ENCODE measurements at regions not wholly inside any gene's neighbourhood (a gene's known extent, or its start where the extent isn't known, plus 50 kb on each side); places are given as distances from the start of the nearest gene placed in this dataset.

DNA sequence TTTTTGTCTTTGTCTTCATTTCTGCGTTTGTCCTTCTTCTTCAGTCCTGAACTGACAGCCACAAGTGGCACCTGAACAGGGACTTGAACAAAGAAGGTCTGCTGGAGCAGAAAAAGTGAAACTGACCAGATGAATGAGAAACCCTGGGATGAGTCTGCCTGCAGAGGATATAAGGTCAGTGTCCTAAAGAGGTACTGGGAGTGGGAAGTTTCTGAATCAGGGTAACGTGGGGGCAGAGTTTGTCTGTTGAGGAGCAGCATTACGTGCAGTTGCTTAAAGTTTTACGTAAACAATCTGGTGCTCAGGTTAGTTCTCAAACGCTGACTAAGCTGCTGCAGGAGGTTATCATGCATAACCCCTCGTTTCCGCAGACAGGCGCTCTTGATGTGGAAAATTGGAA, 2057.6 kb downstream of the TP53TG3F start:
- no peak for TF ChIP-seq EZH2 (IDR thresholded peaks at IDR 0.05; ENCODE audit: borderline replicate concordance, low read length)
- no peak for TF ChIP-seq CTCF (IDR thresholded peaks at IDR 0.05; ENCODE audit: low read length)
- Histone ChIP-seq H3K27me3 (ENCODE audit: insufficient read depth, low read length) (no peaks in the 10 kb centered on the region), H2AFZ (ENCODE audit: low read length) (no peak overlapping the region), H3K36me3 (ENCODE audit: insufficient read depth, low read length) (no peaks in the 10 kb centered on the region), H3K9ac (ENCODE audit: low read length) (no peak overlapping the region), H3K9me2 (ENCODE audit: low read depth, low read length) (no peaks in the 10 kb centered on the region), H3K4me2 (ENCODE audit: low read length) (no peak overlapping the region), H3K4me1 (ENCODE audit: insufficient read depth, low read length, severe bottlenecking) (no peaks in the 10 kb centered on the region), H3K9me3 (ENCODE audit: low read length) (no peaks in the 10 kb centered on the region), H4K20me1 (ENCODE audit: insufficient read depth, low read length) (no peaks in the 10 kb centered on the region), H3K4me3 (ENCODE audit: low read depth, low read length, poor library complexity, severe bottlenecking) (no peak overlapping the region), H3F3A (ENCODE audit: insufficient read depth, low read length) (no peaks in the 10 kb centered on the region), H3K79me2 (ENCODE audit: insufficient read depth, low read length) (no peaks in the 10 kb centered on the region), H3K27ac (ENCODE audit: low read depth, low read length, poor library complexity, severe bottlenecking) (no peak overlapping the region)

- Histone ChIP-seq H3K4me3 (ENCODE audit: low read depth, low read length, poor library complexity, severe bottlenecking) (no peak overlapping the region), H3K9me3 (ENCODE audit: low read length) (no peaks in the 10 kb centered on the region)
- TF ChIP-seq EZH2 (IDR thresholded peaks at IDR 0.05; ENCODE audit: borderline replicate concordance, low read length), result no peak
- no peak for TF ChIP-seq CTCF (IDR thresholded peaks at IDR 0.05; ENCODE audit: low read length)
These were observed 2064.6 kb downstream of the TP53TG3F start for GRCh38 chr16:35523991-35524390.

DNA sequence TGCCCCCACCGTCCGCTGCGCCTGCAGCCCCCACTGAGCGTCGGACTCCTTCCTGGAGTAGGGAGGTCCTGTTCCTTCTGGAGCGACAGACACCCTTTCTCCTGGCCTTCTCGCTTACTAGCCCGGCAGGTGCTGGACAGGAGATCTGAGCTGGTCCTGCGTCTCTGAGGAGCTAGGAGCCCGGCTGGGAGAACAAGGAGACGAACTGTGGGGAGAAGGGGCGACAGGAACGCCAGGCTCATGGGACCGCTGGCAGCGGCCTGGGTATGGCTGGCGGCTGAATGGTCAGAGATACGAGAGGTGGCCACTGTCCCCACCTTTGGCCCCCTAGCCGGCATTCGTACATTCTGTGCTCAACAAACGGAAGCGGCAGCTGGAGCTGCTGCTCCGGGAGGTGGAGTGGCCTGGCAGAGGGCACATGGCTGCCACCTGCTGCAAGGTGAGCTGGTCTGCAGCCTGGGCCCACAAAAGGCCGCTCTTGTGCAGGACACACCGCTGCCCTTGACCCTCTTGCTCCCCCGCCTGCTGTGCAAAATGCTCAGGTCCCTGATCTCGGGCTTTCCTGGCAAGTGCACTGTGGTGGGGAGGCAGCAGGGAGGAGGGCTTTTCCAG, 2066.7 kb downstream of the TP53TG3F start:
- Histone ChIP-seq H3K9me2 (ENCODE audit: low read depth, low read length) (no peaks in the 10 kb centered on the region), H3K36me3 (ENCODE audit: insufficient read depth, low read length) (no peaks in the 10 kb centered on the region), H3K27me3 (ENCODE audit: insufficient read depth, low read length) (no peaks in the 10 kb centered on the region), H2AFZ (ENCODE audit: low read length) (no peak overlapping the region), H3F3A (ENCODE audit: insufficient read depth, low read length) (no peaks in the 10 kb centered on the region), H4K20me1 (ENCODE audit: insufficient read depth, low read length) (no peaks in the 10 kb centered on the region), H3K4me3 (ENCODE audit: low read depth, low read length, poor library complexity, severe bottlenecking) (no peak overlapping the region), H3K27ac (ENCODE audit: low read depth, low read length, poor library complexity, severe bottlenecking) (no peak overlapping the region), H3K4me1 (ENCODE audit: insufficient read depth, low read length, severe bottlenecking) (no peaks in the 10 kb centered on the region), H3K9me3 (ENCODE audit: low read length) (no peaks in the 10 kb centered on the region), H3K9ac (ENCODE audit: low read length) (no peak overlapping the region), H3K79me2 (ENCODE audit: insufficient read depth, low read length) (no peaks in the 10 kb centered on the region), H3K4me2 (ENCODE audit: low read length) (no peak overlapping the region)
- TF ChIP-seq EZH2 (IDR thresholded peaks at IDR 0.05; ENCODE audit: borderline replicate concordance, low read length) (no peak), CTCF (IDR thresholded peaks at IDR 0.05; ENCODE audit: low read length) (no peak)

More at GRCh38 chr16:35523991-35524390, 2064.6 kb downstream of the TP53TG3F start:
- H3K79me2 ChIP-seq (ENCODE audit: insufficient read depth, low read length), result no peaks in the 10 kb centered on the region
- H4K20me1 ChIP-seq (ENCODE audit: insufficient read depth, low read length), result no peaks in the 10 kb centered on the region
- H3K4me2 ChIP-seq (ENCODE audit: low read length), result no peak overlapping the region
- H3K4me1 ChIP-seq (ENCODE audit: insufficient read depth, low read length, severe bottlenecking), result no peaks in the 10 kb centered on the region
- no peak overlapping the region for H2AFZ ChIP-seq (ENCODE audit: low read length)
- H3F3A ChIP-seq (ENCODE audit: insufficient read depth, low read length), result no peaks in the 10 kb centered on the region
- H3K27ac ChIP-seq (ENCODE audit: low read depth, low read length, poor library complexity, severe bottlenecking), result no peak overlapping the region
- H3K36me3 ChIP-seq (ENCODE audit: insufficient read depth, low read length), result no peaks in the 10 kb centered on the region
- H3K9ac ChIP-seq (ENCODE audit: low read length), result no peak overlapping the region
- H3K9me2 ChIP-seq (ENCODE audit: low read depth, low read length), result no peaks in the 10 kb centered on the region
- H3K27me3 ChIP-seq (ENCODE audit: insufficient read depth, low read length), result no peaks in the 10 kb centered on the region

Measured in OCI-LY1 (cell line).